Ishikawa (cell line): ENCODE measurements at regions not wholly inside any gene's neighbourhood (a gene's known extent, or its start where the extent isn't known, plus 50 kb on each side); places are given as distances from the start of the nearest gene placed in this dataset.
A peak's percentile ranks its signal among the peaks of the same experiment; 100 is the strongest.

Experiments used
- CEBPB ChIP-seq: IDR thresholded peaks from 2 replicates; pipeline ENCODE4 v1.6.1; 2012
- CREB1 ChIP-seq: IDR thresholded peaks from 2 replicates; pipeline ENCODE4 v1.6.1; 2012; ENCODE audit warnings: low read depth
- EGR1 ChIP-seq: IDR thresholded peaks from 2 replicates; pipeline ENCODE4 v1.6.1; 2012
- EP300 ChIP-seq: IDR thresholded peaks from 2 replicates; pipeline ENCODE4 v1.6.1; 2012; ENCODE audit warnings: borderline replicate concordance
- FOXM1 ChIP-seq: IDR thresholded peaks from 2 replicates; pipeline ENCODE4 v1.6.1; 2012; ENCODE audit warnings: low read depth, borderline replicate concordance
- MAX ChIP-seq: IDR thresholded peaks from 2 replicates; pipeline ENCODE4 v1.6.1; 2012
- NFIC ChIP-seq: IDR thresholded peaks from 2 replicates; pipeline ENCODE4 v1.6.1; 2012
- RAD21 ChIP-seq: IDR thresholded peaks from 2 replicates; pipeline ENCODE4 v1.6.1; 2012; ENCODE audit warnings: low read depth
- TAF1 ChIP-seq: IDR thresholded peaks from 2 replicates; pipeline ENCODE4 v1.6.1; 2012; ENCODE audit warnings: low read depth, mild to moderate bottlenecking
- TCF12 ChIP-seq: IDR thresholded peaks from 2 replicates; pipeline ENCODE4 v1.6.1; 2012; ENCODE audit warnings: low read depth
- TEAD4 ChIP-seq: IDR thresholded peaks from 2 replicates; pipeline ENCODE4 v1.6.1; 2012
- YY1 ChIP-seq: IDR thresholded peaks from 2 replicates; pipeline ENCODE4 v1.6.1; 2012; ENCODE audit warnings: low read depth
- ZBTB7A ChIP-seq: IDR thresholded peaks from 2 replicates; pipeline ENCODE4 v1.6.1; 2012; ENCODE audit warnings: low read depth
- TF ChIP-seq, protein P1 (sequence below): IDR thresholded peaks from 2 replicates; pipeline ENCODE4 v1.6.1; 2012; ENCODE audit warnings: low read depth, mild to moderate bottlenecking
- TF ChIP-seq, protein P2 (sequence below): IDR thresholded peaks from 2 replicates; pipeline ENCODE4 v1.6.1; 2012

- TF ChIP-seq, protein P1, sequence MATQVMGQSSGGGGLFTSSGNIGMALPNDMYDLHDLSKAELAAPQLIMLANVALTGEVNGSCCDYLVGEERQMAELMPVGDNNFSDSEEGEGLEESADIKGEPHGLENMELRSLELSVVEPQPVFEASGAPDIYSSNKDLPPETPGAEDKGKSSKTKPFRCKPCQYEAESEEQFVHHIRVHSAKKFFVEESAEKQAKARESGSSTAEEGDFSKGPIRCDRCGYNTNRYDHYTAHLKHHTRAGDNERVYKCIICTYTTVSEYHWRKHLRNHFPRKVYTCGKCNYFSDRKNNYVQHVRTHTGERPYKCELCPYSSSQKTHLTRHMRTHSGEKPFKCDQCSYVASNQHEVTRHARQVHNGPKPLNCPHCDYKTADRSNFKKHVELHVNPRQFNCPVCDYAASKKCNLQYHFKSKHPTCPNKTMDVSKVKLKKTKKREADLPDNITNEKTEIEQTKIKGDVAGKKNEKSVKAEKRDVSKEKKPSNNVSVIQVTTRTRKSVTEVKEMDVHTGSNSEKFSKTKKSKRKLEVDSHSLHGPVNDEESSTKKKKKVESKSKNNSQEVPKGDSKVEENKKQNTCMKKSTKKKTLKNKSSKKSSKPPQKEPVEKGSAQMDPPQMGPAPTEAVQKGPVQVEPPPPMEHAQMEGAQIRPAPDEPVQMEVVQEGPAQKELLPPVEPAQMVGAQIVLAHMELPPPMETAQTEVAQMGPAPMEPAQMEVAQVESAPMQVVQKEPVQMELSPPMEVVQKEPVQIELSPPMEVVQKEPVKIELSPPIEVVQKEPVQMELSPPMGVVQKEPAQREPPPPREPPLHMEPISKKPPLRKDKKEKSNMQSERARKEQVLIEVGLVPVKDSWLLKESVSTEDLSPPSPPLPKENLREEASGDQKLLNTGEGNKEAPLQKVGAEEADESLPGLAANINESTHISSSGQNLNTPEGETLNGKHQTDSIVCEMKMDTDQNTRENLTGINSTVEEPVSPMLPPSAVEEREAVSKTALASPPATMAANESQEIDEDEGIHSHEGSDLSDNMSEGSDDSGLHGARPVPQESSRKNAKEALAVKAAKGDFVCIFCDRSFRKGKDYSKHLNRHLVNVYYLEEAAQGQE: peak; percentile 44; the same call in 1 of the 2 replicates
- no peak for TF ChIP-seq TEAD4
Measured at GRCh38 chrX:124679199-124679598, 332.8 kb downstream of the SH2D1A start.

GRCh38 chrX:124680287-124680686, 333.9 kb downstream of the SH2D1A start:
- TF ChIP-seq CREB1 (no peak), EGR1 (no peak), ZBTB7A (no peak), NFIC (no peak), RAD21 (no peak), FOXM1 (no peak)
- TF ChIP-seq, protein P1: no peak
- TF ChIP-seq, protein P2, sequence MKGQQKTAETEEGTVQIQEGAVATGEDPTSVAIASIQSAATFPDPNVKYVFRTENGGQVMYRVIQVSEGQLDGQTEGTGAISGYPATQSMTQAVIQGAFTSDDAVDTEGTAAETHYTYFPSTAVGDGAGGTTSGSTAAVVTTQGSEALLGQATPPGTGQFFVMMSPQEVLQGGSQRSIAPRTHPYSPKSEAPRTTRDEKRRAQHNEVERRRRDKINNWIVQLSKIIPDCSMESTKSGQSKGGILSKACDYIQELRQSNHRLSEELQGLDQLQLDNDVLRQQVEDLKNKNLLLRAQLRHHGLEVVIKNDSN: no peak

DNA sequence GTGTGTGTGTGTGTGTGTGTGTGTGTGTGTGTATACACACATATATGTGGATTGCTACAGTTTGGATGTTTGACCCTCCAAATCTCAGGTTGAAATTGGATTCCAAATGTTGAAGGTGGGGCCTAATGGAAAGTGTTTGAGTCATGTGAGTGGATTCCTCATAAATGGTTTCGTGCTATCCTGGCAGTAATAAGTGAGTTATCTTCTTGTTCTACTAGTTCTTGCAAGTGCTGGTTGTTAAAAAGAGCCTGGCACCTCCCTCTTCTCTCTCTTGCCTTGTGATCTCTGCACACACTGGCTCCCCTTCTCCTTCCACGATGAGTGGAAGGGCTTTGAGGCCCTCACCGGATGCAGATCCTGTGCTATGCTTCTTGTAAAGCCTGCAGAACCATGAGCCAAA, 344.1 kb downstream of the SH2D1A start:
- TF ChIP-seq FOXM1: no peak
- no peak for TF ChIP-seq EGR1
- no peak for TF ChIP-seq TCF12
- no peak for TF ChIP-seq YY1
- no peak for TF ChIP-seq TAF1
- TF ChIP-seq ZBTB7A: no peak
- TF ChIP-seq, protein P2: no peak
- TF ChIP-seq CREB1: no peak
- TF ChIP-seq NFIC: no peak
- TF ChIP-seq, protein P1: no peak
- no peak for TF ChIP-seq RAD21
- no peak for TF ChIP-seq CEBPB
- TF ChIP-seq MAX: no peak
- TF ChIP-seq TEAD4: no peak
- TF ChIP-seq EP300: no peak

- TF ChIP-seq CREB1: no peak
- no peak for TF ChIP-seq TAF1
- TF ChIP-seq EP300: no peak
- TF ChIP-seq YY1: no peak
- no peak for TF ChIP-seq TCF12
- TF ChIP-seq, protein P1: no peak
- TF ChIP-seq ZBTB7A: no peak
- no peak for TF ChIP-seq FOXM1
- TF ChIP-seq EGR1: no peak
- TF ChIP-seq, protein P2: no peak
- no peak for TF ChIP-seq CEBPB
- TF ChIP-seq RAD21: no peak
- no peak for TF ChIP-seq NFIC
- TF ChIP-seq MAX: no peak
- no peak for TF ChIP-seq TEAD4
Measured at GRCh38 chrX:124699876-124700275, 353.5 kb downstream of the SH2D1A start.
